GM20431 (cell line): ENCODE measurements at regions not wholly inside any gene's neighbourhood (a gene's known extent, or its start where the extent isn't known, plus 50 kb on each side); places are given as distances from the start of the nearest gene placed in this dataset.

Source experiments
- in situ Hi-C: fragments of 300-500 bp; cut with MseI, MboI; formaldehyde crosslinking; loops from one replicate; pipeline ENCODE4 v1.15.0; 2020; ENCODE audit warnings: low sequenced_read_pairs; ENCODE audit not compliant: unreplicated experiment

DNA sequence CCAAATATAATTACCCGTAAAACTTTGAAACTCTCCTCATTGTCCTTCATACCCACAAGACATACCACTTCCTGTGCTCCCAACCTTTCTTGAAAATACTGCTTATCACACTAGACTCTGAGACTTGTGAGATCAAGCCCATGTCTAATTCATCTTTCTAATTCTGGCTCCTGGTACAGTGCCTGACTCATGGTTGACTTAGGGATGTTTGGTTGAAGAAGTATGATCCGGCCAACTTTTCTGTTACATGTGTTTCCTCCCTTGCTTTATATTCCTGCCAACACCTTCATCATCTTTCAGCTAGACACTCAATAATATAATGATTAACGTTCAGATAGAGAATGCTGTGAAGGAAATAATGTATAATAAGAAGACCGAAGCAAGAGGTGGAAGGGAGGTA, 58.2 kb downstream of the MEX3B start:
- in situ Hi-C loops = no loop called here

DNA sequence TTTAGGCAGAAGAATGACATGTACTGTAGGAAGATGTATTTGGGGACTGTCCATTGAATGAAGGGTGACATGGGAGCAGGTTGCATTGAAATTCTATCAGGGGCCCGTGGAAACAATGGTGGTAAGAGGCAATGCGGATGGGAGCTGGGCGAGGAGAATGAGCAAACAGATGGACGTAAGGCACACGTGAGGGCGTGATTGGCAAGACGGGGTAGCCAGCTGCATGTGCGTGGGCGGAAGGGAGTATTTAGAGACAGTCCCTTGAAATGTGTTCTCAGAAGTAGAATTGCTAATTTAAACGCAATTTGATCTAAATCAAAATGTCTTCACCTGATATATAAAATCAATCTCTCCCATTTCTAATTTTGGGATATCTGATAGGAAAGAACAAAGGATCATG, 62.3 kb downstream of the MEX3B start:
- in situ Hi-C loops = no loop called here

DNA sequence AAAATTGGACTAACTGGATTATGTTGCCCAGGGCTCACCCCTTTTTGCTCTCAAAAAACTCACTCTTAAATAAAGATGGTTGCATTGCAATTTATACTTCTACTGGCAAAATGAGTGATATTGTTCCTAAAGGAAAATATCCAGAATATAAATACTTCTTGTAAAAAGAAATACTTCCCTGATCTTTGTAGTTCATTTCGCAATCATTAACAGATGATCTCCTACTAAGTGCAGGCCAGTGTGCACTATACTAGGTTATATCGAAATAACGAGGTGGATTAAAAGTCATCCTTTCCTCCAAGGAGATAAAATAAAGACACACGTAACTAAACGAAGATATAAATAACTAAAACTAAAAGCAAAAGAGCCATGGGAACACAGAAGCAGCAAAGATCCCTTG, 63.0 kb downstream of the MEX3B start:
- in situ Hi-C loops = no loop called here

DNA sequence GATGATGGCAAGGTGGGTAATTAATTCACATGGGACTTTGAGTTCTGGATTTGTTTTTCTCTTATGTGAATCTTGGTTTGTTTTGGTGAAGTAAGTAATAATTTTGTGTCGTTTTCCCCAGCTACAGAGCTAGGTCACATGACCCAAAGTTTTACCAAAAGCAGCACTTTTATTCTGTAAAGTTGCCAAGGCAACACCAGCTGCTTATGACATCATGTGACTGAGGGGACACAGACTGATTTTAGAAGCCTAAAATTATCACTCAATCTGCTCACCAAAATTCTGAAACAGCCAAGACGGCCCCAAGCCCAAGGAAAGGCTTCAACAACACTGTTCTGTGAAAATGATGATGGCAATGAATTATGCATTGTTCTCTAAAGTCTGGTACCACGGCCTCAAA, 63.9 kb downstream of the MEX3B start:
- in situ Hi-C loops = no loop called here

DNA sequence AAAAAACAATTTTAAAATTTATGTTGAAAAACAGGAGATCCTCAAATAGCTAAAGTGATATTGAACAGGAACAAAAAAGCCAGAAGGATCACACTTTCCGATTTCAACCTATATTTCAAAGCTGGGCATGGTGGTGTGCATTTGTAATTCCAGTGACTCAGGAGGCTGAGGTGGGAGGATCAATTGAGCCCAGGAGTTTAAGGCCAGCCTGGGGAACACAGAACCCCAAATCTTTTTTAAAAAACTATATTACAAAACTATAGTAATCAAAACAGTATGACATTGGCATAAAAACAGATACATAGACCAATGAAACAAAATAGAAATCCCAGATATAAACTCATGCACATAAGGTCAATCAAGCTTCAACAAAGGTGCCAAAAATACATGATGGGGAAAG, 68.4 kb downstream of the MEX3B start:
- in situ Hi-C loops = no loop called here

DNA sequence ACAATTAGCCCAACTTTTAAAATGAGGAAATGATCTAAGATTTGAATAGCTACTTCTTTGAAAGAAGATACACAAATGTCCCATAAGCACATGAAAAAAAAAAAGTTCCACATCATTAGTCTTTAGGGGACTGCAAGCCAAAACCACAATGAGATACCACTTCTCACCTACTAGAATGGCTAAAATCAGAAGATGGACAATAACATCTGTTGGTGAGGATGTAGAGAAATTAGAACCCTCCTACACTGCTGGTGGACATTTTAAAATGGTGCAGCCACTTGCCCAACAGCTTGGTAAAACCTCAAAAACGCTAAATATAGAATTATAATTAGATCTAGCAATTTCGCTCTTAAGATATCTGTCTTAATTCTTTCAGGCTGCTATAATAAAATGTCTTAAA, 77.1 kb downstream of the MEX3B start:
- in situ Hi-C loops = no loop called here

DNA sequence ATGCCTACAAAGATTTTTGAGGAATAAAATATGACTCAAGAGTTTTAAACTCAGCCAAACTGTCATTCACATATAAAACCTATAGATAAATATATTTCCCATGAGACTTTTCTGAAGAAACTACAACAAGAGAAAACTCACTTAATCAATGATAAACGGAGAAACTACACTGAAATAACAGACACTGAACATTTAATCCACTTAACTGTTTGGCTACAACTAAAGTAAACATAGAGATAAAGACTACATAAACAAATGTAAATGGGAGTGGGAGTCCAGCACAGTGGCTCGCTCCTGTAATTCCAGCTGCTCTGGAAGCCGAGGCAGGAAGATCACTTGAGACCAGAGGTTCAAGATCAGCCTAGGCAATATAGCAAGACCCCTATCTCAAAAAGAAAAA, 79.2 kb downstream of the MEX3B start:
- in situ Hi-C loops = no loop called here

DNA sequence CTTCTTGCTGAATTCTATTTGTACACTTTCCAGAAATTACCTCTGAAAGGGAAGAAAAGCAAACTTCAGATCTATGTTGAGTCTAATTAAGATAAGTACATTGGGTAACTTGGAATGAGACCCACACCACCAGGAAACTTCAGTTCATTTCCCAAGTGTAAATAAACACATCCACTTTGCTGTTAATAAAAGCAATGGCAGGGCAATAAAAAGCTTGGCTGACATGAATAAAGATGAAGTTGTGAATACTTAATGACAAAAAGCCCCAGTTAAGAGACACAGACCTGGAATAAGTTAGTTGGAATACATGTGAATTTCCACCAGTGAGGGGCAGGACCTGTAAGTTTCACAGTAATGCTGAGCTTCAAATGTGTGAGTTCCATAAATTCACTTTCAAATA, 83.3 kb downstream of the MEX3B start:
- in situ Hi-C loops = no loop called here

DNA sequence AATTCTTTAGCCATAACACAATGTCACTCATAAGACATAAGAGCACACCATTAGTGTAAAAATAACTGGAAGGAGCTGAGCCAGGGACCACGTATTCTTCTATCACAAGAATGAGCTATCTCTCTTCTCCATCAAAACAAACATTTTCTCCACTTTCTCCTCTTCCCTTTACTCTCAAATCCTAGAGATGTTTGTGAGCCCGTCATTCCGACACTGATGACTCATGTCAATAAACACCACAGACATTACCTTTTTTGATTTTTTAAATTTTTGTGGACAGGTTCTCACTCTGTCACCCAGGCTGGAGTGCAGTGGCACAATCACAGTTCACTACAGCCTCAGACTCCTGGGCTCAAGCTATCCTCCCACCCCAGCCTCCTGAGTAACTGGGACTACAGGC, 86.6 kb downstream of the MEX3B start:
- in situ Hi-C loops = no loop called here

DNA sequence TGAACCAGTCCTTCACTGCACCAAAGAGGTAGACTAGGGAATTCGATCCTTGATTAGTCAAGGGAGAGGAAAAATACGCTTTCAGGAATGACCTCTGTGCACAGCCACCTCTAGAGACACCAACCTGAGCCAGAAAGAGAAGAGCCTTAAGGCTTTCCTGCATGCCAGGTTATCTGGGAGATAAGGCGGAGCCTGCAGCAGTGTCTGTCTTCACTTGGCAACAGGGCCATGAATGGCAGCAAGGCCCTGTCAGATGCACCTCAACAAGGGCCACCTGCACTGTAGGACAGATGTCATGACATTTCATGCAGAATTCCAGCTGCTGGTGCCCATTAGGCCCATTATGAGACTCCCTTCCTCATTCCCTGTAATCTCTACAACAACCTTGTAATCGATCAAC, 88.1 kb downstream of the MEX3B start:
- in situ Hi-C loops = no loop called here

DNA sequence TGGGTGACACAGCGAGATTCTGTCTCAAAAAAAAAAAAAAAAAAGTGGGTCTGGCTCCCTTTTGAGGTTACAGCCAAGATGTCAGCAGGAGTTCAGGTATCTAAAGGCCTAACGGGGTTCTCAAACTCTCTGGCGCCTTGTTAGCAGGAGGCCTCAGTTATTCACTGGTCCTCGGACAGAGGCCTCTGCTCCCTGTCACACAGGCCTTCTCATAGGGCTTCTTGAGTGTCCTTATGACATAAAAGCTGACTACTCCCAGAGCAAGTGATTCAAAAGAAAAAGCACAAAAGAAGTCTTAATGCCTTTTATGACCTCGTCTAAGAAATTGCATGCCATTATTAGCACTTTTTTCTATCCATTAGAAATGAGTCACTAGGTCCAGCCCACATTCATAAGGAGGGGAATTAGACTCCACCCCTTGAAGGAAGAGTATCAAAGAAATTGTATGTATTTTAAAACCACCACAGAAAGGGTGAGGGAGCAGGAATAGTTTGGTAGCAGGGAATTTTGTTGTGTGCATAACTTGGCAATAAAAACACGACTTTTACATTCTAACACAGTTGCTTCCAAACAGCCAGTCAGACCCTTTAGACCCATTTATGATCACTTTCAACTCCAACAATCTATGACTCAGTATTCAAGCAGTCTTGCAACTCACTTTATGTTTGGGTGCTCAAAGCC, 90.3 kb downstream of the MEX3B start:
- in situ Hi-C loops = no loop called here

DNA sequence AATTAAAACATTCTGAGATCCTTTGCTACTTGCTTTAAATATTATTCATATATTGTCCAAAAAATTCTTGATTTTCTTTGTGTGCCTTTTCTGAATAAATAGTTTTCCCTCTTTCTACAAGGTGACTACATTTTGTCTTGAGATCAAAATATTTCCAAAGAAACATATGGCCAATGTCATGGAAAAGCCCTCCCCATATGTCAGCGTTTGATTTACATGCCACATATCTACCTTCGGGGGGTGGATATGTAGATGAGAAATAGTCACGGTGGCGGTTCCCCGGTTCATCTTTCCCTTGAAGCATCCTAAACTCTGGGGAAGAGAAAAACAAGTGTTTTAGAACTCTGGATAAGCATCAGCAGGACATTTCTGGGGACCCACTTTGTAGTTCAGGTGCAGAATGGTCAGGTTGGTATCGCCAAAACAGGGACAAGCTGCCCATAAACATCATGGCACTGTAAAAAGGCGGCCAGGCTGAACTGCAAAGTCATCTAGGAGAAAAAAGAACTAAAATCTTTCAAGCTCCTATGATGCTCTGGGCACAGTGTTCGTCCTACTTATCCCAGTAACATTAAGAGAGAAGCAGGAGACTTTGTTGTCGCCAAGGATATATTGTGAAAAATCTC, 91.5 kb downstream of the MEX3B start:
- in situ Hi-C loops = no loop called here

DNA sequence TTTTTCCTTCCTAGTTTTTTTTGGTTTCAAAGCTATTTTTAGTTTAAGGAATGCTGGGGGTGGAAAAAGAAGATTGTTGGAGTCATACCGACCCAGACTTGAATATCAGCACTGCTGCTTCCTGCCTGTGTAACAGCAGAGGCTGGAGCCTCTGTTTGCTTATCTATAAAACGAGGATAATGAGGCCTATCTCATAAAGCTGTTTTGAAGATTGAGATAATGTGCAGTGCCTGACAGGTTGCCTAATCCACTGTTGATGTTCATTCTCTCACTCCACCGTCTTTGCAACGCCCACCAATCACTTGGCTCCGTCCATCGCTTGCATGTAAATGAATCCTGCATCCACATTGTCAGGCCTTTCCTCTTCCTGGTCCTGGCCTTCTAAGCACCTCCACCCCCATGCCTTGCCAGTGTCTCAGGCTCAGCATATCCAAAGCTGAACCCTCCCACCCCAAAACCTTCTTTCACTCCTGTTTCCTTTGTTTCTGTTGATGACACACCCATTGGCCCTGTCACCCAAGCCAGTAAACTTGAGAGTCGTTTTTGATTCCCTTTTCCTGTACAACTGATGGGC, 94.9 kb downstream of the MEX3B start:
- in situ Hi-C loops = no loop called here

DNA sequence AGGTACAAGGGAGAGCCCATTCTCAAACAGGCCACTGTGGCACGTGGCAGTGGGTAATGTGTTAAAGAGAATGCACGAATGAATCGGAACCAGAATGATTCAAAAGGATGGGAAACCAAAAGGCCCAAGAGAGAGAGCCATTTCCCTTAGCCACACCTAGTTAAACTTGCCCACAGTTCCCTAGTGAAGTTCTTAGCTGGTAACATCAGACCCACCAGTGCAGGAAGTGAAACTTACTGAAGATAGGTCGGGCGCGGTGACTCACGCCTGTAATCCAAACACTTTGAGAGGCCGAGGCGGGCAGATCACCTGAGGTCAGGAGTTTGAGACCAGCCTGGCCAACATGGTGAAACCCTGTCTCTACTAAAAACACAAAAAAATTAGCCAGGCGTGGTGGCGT, 97.1 kb downstream of the MEX3B start:
- in situ Hi-C loops = no loop called here

DNA sequence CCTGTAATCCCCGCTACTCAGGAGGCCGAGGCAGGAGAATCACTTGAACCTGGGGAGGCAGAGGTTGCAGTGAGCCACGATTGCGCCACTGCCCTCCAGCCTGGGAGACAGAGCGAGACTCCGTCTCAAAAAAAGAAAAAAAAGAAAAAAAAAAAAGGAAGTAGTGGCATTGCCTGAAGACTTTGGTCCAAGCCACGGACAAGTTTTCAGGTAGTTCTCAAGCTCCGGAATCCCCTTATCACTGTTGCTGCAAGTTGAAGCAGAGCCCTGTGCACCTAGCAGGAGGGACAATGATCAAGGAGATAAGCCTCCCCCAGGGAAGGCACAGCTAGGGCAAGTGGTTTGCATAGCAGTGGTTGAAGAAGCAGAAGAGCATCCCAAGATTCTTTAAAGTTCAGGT, 97.6 kb downstream of the MEX3B start:
- in situ Hi-C loops = no loop called here

DNA sequence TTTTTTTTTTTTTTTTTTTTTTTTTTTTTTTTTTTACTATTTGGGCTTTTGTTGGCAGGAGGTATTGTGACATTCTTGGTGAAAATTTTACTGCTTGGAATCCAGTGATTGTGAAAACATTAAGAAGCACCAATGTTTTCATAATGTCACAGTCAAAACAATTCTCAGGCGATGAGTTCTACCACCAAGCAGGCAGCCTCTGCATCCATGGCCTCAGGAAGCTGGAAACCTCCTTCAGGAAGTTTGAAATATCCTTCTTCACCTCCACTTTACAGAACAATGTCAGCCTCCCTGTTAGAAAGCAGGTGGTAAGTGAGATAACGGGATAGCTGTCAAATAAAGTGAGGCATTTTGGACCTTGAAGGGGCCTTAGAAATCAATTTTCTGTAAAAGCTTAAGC, 98.3 kb downstream of the MEX3B start:
- in situ Hi-C loops = no loop called here

DNA sequence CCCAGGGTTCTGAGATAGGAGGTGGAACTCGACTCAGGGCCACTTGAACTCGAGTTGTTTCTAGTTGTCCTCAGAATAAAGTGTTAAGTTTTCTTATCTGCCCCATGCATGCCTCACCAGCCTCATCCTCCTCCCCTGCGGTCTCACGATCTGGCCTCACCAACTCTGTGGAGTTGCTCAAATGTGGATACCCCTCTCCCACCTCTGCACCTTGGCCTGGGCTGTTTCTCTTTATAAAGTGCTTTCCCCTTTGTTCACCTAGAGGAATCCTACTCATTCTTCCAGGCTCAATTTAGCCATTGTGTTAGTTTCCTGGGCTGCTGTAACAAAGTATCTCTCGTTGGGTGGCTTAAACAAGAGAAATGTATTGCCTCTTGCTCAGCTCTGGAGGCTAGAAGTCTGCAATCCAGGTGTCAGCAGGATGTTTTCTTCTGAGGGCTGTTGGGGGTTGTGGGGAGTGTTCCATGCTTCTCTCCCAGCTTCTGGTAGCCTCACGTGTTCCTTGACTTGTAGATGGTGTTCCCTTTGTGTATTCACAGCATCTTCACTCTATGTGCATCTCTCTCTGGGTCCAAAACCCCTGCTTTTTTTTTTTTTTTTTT, 100.7 kb downstream of the MEX3B start:
- in situ Hi-C loops = no loop called here

DNA sequence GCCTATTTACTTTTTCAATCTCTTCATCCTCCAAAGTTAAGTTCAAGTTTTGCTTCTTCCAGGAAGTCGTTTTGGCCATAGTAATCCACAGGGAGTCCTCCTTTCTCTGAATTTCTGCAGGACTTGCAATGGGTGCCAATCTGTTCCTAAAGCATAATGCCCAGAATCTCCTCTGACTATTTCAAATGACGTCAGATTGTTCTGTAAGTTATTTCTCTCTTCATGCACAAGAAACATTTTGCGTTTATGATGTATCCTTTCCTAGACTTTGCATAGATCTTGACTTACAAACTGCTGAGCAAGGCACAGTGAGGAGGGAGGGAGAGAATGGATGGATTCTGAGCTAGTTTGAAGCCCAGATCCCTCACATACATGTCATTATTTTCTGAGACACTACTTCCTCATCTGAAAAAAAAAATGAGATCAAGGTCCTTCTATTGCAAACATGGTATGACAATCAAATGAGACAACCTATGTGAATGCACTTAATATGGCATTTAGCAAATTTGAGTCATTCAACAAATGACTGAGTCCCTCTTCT, 103.1 kb downstream of the MEX3B start:
- in situ Hi-C loops = no loop called here

DNA sequence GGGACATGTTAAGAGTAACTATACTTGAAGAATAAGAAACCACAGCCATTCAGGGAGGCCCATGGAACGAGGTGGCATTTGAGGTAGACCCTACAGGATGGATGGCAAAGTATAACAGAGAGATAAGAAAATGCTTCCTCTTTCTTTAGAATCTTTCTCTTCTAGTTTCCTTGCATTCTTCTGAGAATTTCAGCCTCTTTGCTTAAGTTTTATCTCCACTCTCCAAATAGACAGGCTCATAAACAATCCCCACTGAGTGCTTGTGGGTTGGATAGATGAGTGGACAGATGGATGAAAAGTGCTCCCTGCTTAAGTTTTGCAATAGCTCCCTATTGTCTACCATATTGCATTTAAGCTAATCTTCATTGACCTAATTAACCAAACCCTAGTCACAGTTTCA, 103.7 kb downstream of the MEX3B start:
- in situ Hi-C loops = no loop called here

DNA sequence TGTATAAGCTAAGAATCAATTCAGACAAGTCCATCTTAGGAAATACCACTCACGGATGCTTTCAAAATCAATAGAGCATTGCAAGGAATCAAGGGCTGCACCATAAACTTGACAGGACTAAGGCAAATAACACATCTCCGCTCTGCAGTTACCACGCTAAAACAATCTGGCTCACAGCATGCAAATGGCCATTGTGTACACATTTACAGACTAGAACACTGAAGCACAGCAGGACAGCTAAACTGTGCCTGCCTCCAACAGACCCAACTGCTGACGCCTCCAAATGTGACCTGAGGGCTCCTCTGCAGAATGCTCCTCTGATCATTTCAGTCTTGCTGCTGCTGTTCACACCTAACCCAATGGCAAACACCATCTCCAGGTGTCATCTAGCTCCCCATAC, 104.3 kb downstream of the MEX3B start:
- in situ Hi-C loops = no loop called here
